ENCODE measurements at regions not wholly inside any gene's neighbourhood (a gene's known extent, or its start where the extent isn't known, plus 50 kb on each side); places are given as distances from the start of the nearest gene placed in this dataset.

DNA sequence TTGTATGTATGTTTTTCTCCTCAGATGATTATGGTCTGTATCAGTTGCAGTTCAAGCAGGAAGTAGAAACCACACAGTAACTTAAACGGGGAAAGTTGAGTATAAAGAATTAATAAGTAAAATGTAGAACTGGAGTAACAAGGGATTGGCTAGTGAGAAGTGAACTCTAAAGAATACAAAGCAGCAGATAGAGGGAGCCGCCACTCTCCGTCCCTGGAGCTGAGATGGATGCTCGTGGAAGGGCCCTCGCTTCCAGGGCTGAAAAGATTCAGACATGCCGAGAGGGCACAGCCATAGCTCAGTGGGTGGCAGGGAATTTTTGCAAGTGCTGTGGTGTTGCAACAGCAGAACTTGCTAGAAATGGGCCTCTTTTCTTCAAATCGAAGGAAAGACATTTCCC, 155.8 kb downstream of the COL6A3 start:
- no peak for TF ChIP-seq POLR2A (IDR thresholded peaks at IDR 0.05; ENCODE audit: low read length)
- TF ChIP-seq, protein P1, sequence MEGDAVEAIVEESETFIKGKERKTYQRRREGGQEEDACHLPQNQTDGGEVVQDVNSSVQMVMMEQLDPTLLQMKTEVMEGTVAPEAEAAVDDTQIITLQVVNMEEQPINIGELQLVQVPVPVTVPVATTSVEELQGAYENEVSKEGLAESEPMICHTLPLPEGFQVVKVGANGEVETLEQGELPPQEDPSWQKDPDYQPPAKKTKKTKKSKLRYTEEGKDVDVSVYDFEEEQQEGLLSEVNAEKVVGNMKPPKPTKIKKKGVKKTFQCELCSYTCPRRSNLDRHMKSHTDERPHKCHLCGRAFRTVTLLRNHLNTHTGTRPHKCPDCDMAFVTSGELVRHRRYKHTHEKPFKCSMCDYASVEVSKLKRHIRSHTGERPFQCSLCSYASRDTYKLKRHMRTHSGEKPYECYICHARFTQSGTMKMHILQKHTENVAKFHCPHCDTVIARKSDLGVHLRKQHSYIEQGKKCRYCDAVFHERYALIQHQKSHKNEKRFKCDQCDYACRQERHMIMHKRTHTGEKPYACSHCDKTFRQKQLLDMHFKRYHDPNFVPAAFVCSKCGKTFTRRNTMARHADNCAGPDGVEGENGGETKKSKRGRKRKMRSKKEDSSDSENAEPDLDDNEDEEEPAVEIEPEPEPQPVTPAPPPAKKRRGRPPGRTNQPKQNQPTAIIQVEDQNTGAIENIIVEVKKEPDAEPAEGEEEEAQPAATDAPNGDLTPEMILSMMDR (IDR thresholded peaks at IDR 0.05), result no peak
- no peak for TF ChIP-seq BHLHE40 (IDR thresholded peaks at IDR 0.05; ENCODE audit: low read depth, low read length)
- TF ChIP-seq SMC3 (IDR thresholded peaks at IDR 0.05), result no peak
- TF ChIP-seq RFX5 (IDR thresholded peaks at IDR 0.05), result no peak
- no peak for TF ChIP-seq ESRRA (IDR thresholded peaks at IDR 0.05; ENCODE audit: borderline replicate concordance, low read length)
- TF ChIP-seq RAD21 (conservative IDR thresholded peaks at IDR 0.05 in 1 of 2, IDR thresholded peaks at IDR 0.05 in 1 of 2), result 0 out of 5 replicates have a peak, but pooled peaks of 1 of the 2 experiments have one; percentile 21
- TF ChIP-seq HOXA7 (CRISPR knock-in tag; IDR thresholded peaks at IDR 0.05), result no peak
- TF ChIP-seq, protein P2, sequence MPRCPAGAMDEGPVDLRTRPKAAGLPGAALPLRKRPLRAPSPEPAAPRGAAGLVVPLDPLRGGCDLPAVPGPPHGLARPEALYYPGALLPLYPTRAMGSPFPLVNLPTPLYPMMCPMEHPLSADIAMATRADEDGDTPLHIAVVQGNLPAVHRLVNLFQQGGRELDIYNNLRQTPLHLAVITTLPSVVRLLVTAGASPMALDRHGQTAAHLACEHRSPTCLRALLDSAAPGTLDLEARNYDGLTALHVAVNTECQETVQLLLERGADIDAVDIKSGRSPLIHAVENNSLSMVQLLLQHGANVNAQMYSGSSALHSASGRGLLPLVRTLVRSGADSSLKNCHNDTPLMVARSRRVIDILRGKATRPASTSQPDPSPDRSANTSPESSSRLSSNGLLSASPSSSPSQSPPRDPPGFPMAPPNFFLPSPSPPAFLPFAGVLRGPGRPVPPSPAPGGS (IDR thresholded peaks at IDR 0.05), result no peak
- TF ChIP-seq MAFK (IDR thresholded peaks at IDR 0.05; ENCODE audit: partially characterized antibody), result no peak
- TF ChIP-seq, protein P3, sequence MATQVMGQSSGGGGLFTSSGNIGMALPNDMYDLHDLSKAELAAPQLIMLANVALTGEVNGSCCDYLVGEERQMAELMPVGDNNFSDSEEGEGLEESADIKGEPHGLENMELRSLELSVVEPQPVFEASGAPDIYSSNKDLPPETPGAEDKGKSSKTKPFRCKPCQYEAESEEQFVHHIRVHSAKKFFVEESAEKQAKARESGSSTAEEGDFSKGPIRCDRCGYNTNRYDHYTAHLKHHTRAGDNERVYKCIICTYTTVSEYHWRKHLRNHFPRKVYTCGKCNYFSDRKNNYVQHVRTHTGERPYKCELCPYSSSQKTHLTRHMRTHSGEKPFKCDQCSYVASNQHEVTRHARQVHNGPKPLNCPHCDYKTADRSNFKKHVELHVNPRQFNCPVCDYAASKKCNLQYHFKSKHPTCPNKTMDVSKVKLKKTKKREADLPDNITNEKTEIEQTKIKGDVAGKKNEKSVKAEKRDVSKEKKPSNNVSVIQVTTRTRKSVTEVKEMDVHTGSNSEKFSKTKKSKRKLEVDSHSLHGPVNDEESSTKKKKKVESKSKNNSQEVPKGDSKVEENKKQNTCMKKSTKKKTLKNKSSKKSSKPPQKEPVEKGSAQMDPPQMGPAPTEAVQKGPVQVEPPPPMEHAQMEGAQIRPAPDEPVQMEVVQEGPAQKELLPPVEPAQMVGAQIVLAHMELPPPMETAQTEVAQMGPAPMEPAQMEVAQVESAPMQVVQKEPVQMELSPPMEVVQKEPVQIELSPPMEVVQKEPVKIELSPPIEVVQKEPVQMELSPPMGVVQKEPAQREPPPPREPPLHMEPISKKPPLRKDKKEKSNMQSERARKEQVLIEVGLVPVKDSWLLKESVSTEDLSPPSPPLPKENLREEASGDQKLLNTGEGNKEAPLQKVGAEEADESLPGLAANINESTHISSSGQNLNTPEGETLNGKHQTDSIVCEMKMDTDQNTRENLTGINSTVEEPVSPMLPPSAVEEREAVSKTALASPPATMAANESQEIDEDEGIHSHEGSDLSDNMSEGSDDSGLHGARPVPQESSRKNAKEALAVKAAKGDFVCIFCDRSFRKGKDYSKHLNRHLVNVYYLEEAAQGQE (IDR thresholded peaks at IDR 0.05), result no peak
- TF ChIP-seq, protein P4, sequence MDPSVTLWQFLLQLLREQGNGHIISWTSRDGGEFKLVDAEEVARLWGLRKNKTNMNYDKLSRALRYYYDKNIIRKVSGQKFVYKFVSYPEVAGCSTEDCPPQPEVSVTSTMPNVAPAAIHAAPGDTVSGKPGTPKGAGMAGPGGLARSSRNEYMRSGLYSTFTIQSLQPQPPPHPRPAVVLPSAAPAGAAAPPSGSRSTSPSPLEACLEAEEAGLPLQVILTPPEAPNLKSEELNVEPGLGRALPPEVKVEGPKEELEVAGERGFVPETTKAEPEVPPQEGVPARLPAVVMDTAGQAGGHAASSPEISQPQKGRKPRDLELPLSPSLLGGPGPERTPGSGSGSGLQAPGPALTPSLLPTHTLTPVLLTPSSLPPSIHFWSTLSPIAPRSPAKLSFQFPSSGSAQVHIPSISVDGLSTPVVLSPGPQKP (IDR thresholded peaks at IDR 0.05; ENCODE audit: low read depth, low read length), result no peak
- no peak for TF ChIP-seq HDAC2 (IDR thresholded peaks at IDR 0.05)

All from A549 (cell line).